Fibroblast of the conjunctiva (primary cell): ENCODE measurements at regions not wholly inside any gene's neighbourhood (a gene's known extent, or its start where the extent isn't known, plus 50 kb on each side); places are given as distances from the start of the nearest gene placed in this dataset.

Experiments used
- DNase-seq: peaks from one replicate; pipeline ENCODE4 v3.0.0-alpha.2; 2010; ENCODE audit warnings: low read depth

- no peak for DNase-seq
Observed at GRCh38 chr5:68161156-68161555, 54.4 kb upstream of the PIK3R1 start.

DNA sequence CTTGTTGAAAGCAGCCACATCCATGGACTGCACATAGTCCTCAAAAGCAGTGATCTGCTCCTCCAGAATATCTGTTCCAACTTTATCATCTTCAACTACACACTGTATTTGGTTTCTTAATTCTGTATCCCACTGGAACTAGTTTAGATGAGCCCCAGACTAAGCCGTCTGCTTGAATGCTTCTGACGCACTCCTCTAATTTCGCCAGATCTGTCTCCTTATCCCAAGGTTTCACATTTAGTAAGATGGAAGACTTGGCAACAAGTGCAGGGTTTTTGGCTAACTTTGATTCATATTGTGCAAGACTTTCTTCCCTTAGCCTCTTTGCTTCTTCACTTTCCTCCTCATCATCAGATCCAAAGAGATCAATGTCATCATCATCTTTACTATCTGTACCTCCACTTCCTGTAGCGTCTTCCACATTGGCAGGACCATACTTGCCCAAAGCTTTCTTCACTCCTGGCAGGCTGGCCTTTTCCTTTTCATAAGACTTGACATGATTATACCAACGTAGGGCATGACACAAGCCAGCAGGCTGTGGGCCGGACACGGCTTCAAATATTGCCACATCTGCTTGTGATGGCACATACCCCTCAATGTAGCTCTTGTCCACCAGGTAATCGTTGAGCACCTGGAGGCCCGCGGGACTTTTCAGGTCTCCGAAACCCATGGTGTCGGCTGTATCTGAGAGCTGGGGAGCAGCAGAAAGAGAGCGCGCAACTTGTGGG lies 56.2 kb upstream of the PIK3R1 start:
- DNase-seq = no peak

DNA sequence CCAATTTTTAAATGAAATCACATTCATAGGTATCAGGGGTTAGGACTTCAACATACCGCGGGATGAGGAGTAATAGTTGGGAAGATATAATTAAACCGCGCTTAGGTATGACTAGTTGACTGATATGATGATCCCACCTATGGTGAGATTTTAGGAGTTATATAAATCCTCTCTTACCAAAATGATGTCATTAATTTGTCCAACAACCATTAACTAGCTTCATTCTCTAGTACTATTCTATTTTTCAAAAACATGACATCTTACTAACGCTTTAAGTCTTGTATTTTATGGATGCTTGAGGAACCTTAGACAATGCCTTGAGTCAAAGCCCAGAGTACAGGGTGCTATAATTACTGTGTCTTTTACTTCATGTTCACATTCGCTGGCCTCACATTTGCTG lies 59.6 kb upstream of the PIK3R1 start:
- DNase-seq = no peak

DNA sequence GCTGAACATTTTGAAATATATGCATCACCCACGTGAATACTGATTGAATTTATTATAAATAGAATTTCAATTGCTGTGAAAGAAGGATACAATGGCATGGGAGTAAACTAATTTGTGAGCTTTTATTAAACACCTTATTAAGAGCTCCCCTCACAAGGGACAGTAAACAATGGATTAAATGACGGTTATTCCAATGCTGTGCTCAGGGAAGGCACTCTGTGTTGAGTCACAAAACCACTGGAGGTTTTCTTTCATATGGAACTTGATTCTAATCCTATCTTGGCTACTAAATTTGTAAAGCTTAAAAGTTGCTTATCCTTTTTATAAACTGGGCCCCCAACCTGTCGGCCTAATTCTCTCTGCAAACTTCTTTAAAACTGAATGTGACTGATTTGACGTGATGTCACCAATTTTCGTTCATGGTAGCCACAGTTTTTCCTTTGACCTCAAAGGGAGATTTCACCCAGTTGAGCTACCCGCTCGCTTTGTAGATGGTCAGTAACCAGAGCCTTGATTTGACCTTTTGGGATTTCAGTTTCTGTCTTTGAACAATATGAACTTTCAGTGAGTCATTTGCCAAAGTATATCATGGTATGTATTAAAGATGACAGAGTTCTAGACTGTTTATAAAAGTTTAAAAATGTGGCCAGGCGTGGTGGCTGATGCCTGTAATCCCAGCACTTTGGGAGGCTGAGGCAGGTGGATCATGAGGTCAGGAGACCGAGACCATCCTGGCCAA lies 61.3 kb upstream of the PIK3R1 start:
- no peak for DNase-seq

- no peak for DNase-seq
Observed at GRCh38 chr5:68151812-68152211, 63.7 kb upstream of the PIK3R1 start.

DNA sequence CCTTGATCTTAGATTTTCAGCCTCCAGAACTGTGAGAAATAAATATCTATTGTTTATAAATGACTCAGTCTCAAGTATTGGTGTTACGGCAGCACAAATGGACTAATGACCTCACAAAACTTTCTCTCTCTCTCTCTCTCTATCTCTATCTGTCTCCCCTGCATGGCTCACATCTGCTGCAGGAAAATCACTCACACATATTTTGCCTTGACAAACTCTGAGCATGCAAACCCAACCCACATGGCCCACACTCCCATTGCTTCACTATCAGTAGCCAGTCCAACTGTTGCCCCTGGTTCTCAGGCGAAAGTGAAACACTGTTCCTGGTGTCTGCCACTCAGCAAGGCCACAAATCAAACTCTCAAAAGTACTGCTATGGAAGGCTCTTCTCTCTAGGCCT lies 66.4 kb upstream of the PIK3R1 start:
- no peak for DNase-seq

- no peak for DNase-seq
Observed at GRCh38 chr5:68148096-68148495, 67.5 kb upstream of the PIK3R1 start.

- no peak for DNase-seq
Observed at GRCh38 chr5:68147659-68148058, 67.9 kb upstream of the PIK3R1 start.

- DNase-seq = peak; percentile 31
Observed at GRCh38 chr5:68141494-68141893, 74.1 kb upstream of the PIK3R1 start.

DNA sequence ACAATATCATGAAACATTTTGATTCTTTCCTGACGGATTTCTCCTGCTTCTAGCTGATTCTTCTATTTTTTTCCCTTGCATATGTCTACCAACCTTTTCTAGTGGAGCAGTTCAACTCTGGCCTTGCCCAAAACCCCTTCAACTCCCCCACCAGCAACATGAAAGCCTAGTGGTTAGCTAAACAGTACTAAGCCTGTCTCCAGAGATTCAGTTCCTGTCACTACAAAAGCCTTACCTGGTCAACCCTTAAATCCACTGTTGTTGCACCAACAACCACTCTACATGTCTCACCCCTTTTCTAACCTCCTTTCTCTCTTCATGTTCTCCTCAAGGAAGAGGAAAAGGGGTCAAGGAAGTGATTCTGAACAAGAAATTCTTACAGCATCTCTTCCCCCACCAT lies 74.8 kb upstream of the PIK3R1 start:
- DNase-seq = no peak

DNA sequence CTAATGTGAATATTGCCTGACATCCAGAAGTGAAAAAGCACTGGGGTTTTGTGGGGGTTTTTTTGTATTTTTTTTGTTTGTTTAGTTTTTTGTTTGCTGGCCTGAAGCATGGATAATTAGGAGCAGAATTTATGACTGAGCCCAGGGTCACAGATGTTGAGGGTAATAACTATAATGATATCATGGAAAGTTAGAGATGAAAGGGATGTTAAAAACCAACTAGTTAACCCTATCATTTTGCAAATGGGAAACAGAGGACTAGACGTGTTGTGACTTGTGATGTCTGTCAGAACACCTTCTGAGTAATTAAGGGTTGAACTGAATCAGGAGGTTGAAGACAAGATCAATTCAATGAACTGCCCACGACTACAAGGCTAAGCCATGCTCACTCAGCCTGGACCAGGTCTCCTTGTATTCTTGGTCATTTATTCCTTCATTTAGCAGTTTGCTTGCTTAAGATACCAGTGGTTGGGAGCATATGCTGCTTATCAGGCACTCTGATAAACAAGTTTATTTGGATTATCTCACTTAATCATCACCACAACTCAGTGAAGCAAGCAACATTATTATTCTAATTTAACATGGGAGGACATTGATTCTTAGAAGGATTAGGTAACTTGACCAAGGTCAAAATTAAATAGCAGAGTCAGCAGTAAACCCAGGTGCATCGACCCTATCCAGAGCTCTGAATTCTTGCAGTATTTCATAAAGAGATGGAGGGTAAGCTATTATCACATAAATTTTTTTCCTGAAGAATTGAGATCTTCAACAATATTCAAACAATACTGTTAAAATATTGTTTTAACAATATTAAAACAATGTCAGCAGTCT lies 75.7 kb upstream of the PIK3R1 start:
- no peak for DNase-seq

DNA sequence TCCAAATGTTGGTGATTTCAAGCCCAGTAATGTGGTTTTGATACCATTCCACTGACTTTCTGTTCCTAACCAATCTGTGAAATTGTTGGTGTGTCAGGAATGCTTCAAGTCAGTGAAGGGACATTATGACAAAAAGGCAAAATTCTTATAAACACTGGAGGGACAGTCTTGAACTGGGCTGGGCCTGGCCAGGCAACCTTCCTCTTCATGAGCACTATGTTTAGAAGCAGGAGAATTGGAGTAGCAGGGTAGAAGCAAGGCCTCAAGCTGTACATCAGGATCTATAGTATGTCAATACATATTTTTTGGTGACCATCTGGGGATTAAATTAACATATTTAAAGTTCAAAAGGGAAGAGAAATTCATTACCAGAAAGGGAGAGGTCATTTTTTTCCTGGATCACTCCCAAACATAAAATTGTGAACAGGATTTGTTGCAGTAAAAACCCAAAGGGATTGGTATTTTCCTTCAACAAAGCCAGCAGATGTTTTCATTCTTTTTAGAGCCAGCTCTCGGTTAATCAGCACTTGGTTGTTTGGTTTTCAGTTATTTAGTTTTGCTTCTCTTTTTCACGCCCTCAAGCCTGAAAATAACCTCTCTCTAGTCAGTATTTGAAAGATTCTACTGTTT lies 77.9 kb upstream of the PIK3R1 start:
- peak; percentile 72 for DNase-seq

DNA sequence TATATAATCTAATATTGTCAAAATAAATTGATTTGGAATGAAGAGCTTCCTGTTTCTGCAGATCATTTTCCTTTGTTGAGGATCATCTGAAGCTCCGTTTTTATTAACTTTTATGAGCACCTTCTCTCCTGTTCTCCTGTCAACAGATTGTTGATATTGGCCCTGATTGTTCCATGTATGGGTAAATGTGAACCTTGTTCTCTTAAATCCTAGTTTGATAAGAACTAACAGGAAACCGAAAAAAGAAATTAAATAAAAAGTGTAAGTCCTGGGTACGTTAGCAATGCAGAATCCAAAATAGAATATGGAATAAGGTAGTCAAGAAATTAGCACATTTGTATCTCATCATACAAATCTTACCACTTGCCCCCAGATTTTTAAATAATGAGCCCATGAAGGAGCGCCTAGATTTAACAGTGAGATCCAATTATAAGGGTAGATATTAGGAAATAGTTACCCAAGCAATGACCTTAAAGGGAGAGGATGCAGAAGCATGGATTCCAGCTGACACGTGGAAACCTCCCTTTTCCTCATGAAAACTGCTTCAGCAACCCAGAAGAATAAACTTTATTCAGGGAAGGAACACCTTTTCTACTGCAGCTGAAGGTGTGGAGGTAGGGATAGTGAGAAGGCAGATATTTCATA lies 80.8 kb upstream of the PIK3R1 start:
- DNase-seq = no peak

DNA sequence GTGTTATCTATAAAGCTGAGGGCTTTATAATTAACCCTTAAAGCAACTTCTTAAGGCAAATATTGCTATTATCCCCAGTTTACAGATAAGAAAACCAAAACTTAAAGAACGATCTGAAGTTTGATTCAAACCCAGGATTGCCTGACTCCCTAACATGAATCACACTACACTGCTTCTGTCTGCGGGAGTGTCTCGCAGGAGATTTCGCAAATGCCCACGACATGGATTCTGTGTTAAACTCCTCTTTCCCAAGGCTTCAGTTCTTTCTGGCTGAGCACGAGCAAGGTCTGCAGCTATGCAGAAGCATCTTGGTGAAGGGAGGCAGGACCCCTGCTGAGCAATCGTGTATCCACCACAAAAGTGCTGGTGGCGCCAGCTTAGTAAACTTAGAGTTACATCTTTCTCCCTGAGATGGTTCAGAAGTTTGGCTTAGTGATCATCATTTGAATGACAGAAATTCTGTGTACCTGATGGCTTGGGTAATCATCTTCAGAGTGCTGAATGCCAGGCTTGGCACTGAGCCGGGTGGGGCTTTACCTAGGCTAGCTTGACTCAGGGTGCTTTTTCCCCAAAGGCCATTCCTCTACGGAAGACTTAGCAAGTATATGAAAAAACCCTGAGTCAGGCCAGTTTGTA lies 81.4 kb upstream of the PIK3R1 start:
- DNase-seq = no peak

DNA sequence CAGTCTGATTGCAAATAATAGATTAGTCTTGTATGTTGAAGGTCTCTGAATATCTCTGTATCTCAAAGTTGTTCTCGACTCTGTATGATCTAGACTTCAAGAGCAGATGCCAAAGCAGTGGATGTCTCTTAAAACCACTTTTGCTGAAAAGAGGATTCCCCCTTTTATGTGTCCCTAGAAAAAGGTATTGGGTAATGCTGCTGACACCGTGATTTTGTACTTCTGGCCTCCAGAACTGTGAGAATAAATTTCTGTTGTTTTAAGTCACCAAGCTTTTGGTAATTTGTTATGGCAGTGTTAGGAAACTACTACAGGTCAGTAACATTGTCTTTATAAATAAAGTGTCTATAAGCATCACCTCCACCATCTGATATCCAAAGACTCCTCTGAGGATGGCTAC lies 85.3 kb upstream of the PIK3R1 start:
- no peak for DNase-seq

DNA sequence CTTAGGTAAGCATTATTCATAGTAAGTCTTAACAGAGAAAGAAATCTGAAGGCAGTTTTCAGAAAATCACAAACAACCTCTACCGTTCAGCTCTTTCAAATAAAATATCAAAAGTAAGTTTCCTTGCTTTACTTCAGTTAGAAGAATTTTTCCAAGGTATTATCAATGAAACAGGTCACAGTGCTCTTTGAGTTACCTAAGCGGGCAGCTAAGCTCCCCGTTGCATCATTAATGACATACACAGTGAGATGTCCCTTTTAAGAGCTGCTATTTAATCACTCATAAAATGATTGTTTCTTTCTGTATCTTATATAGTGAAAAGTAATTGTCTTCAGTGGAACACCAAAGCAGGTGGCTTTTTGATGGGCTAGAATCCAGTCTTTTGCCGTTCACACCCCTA lies 86.2 kb upstream of the PIK3R1 start:
- DNase-seq = no peak

GRCh38 chr5:68126886-68127285 lies 88.7 kb upstream of the PIK3R1 start:
- DNase-seq = no peak

GRCh38 chr5:68122439-68123328 lies 92.9 kb upstream of the PIK3R1 start:
- DNase-seq = no peak

DNA sequence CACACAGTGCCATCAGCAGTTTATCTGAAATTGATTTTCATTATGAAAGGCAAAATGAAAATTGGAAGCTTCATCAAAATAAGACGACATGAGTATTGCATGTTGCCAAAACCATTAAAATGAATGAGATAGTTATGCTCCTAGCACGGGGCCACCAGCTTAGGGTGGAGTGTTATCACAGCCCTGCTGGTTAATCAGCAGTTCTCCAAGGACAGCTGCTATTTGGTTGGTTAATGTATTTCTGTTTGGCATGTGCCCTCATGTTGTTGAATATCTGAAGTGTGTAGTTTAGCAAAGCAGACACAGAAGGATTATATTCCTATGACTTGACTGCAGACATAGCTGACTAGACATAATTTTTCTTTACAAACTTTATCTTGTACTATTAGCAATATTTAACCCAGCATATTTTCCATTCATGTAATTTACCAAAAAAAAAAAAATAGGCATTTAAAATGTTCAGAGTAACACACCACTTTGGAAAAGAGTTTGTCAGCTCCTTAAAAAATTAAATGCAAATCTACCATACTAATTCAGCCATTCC lies 98.6 kb upstream of the PIK3R1 start:
- DNase-seq = no peak

DNA sequence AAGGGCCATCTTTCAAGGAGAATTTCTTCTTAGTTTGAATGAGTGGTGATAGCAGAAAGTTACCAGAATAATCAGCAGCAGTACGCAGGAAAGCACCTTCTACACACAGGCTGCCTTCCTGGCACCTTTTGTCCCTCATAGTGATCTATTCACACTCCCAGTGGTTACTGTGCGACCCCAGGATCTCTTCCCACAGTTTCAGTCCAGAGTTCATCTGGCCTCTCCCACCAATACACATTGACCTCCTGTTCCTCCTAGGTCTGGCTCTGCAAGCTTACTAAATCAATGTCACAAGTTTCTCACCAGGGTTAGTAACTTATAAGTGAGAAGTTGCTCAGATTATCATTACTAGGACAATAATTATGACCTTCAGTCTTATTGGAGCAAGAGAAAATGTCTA lies 99.1 kb upstream of the PIK3R1 start:
- no peak for DNase-seq
